Glomerular endothelial cell (primary cell): ENCODE measurements at regions not wholly inside any gene's neighbourhood (a gene's known extent, or its start where the extent isn't known, plus 50 kb on each side); places are given as distances from the start of the nearest gene placed in this dataset.
"Not testable (repeated sequence)": the region's sequence is repeated elsewhere in the genome, so short reads cannot be mapped to it uniquely, and the experiment has no call there.

Experiments used
- DNase-seq: peaks from one replicate; pipeline ENCODE4 v3.0.0-alpha.2; 2011; ENCODE audit warnings: low read depth, low spot score; ENCODE audit errors: extremely low read depth

DNA sequence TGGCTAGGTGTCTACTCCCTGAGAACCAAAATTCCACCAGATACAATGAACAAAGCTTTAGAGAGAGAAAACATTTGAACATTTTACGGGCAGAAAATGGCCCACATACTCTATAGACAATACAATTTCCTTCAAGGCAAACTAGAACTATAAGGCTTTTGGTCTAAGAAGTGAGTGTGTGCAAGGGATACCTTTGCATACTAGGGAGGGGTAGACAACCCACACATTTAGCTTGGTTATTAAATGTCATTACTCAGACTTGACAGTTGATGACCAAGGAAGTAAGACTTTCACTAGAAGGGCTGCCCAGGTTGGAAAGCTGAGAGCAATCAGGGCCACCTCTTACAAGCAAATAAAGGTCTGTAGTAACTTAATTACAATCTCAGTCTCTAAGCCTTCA, 64.0 kb upstream of the PLEKHM1 start:
- not testable (repeated sequence) for DNase-seq

DNA sequence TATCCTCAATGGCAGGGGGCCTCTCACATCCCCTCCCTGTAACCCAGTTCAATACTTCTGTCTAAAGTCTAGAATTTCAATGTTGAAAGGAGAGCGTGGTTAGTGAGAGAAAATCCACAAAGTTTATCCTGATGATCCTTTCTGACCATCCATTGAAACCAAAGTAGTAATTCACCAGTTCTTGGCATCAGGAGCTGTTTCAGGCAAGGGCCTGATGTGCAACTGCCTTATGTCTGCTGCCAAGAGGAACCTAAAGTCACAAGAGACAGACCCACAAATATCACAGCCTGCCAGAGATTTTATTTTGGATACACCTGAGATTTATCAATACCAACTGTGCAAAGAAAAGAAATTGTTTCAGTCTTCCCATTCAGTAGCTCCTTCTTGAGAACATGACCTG, 68.3 kb upstream of the PLEKHM1 start:
- not testable (repeated sequence) for DNase-seq

DNA sequence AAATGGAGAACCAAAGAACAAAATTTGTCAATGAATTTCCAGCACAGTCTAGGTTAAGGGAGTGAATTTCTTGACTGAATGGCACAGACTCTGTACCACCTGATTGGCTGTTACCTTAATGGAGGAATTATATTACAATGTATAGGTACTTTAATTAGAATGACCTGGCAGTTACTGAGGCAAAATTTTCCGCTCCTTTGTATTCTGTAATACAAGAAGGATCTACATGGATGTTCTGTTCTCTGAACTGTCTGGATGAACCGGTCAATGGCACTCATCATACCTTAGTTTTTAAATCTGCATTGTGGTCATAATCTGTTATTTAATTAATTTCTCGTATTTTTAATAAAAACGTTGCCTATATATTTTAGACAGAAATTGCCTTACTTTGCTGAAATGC, 72.3 kb upstream of the PLEKHM1 start:
- DNase-seq = not testable (repeated sequence)

DNA sequence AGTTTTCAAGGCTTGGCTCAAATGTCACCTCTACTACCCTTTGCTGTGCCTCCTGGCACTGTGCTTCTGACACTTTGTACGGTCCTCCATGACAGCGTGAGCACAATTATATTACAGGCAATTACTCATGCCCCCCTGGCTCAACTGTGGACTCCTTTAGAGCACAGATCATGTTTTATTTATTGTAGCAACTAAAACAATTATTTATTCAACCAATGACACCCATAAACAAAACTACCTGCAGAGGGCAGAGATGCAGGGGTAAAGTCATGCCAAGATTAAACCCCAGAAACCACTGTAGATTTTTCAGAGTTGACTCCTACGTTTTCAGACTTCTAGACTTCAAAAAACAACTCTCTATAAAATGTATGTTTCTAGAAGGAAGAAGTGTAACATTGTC, 72.8 kb upstream of the PLEKHM1 start:
- not testable (repeated sequence) for DNase-seq

DNA sequence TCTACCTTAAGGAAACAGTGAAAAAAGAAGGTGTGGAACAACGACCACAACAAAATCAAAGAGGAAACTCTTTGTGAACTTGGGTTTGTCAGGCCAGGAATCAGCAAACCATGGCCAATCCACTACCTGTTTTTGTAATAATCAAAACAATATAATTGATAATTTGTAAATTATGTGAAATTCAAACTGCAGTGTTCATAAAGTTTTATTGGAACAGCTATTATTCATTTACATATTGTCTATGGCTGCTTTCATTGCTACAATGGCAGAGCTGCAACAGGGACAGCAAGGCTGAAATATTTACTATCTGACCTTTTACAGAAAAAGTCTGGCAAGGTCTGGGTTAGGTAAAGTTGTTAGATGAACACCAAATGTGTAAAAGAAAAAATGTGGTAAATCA, 77.8 kb upstream of the PLEKHM1 start:
- DNase-seq = not testable (repeated sequence)

DNA sequence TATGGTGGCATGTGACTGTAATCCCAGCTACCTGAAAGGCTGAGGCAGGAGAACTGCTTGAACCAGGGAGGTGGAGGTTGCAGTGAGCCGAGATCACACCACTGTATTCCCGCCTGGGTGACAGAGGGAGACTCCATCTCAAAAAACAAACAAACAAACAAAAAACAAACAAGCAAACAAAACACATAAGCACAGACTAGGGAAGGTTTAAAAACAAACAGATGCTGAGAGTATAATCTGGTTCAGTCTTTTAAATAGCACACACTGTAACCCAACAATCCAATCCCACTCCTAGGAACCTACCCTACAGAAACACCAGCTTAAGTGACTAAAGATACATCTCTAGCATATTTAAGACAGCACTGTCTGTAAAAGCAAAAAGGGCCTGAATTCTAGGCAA, 82.8 kb upstream of the PLEKHM1 start:
- not testable (repeated sequence) for DNase-seq

DNA sequence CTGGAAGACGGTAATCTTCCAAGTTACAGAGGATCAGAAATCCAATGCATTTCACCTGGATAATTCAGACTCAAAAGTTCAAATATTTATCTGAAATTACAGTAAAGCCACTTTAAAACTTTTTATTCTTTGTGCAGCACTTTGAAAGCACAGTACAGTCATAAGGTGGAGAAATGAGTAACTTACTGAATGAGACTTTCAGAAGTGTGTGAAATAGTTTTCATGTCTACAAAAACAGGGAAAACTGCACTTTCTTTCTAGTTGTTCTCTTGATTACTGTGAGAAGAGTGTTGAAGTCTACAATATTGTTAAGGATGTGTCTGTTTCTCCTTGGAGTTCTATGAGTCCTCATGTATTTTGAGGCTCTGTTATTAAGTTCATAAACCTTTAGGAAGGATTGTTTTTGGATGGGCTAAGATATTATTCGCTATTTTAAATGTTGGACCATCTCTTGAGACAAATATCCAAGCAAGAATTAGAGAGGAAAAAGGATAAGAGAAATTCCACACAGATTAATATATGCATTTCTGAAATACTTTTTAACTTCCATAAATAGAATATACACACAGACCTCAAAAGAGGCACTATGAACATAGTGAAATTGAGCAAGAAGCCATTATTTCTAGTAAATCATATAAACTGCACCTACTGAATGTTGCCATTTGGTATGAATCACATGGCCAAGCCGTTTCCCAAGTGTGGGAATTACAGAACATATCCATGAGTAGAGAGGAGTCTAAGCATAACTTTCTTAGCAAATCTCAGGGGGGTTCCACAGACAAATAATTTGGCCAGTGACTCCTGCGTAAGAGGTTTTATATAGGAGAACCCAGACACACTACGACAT, 83.6 kb upstream of the PLEKHM1 start:
- DNase-seq = no peak

DNA sequence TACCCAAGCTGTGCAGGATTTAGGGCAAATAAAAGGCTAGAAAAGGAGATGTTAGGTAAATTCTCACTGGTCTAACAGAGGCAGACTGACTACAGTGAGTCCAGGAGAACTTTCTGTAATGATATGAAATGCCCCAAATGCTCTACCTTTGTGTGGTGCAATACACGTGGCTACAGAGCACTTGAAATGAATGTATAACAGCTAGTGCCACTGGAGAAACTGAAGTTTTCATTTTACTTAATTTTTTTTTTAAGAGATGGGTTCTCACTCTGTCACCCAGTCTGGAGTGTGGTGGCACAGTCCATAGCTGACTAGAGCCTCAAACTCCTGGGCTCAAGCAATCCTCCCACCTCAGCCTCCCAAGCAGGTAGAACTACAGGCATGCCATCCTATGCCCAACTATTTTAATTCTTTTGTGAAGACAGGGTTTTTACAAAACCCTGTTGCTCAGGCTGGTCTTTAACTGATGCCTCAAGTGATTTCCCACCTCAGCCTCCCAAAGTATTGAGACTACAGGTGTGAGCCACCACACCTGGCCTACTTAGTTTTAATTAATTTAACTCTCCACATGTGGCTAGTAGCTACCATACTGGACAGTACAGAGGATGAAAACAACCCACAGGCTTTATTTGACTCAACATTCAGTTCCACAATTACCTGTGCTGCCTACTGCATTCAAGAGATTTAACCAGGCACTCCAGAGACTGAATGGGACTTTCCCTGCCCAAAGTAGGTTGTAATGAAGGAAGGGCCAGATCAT, 84.8 kb upstream of the PLEKHM1 start:
- no peak for DNase-seq

DNA sequence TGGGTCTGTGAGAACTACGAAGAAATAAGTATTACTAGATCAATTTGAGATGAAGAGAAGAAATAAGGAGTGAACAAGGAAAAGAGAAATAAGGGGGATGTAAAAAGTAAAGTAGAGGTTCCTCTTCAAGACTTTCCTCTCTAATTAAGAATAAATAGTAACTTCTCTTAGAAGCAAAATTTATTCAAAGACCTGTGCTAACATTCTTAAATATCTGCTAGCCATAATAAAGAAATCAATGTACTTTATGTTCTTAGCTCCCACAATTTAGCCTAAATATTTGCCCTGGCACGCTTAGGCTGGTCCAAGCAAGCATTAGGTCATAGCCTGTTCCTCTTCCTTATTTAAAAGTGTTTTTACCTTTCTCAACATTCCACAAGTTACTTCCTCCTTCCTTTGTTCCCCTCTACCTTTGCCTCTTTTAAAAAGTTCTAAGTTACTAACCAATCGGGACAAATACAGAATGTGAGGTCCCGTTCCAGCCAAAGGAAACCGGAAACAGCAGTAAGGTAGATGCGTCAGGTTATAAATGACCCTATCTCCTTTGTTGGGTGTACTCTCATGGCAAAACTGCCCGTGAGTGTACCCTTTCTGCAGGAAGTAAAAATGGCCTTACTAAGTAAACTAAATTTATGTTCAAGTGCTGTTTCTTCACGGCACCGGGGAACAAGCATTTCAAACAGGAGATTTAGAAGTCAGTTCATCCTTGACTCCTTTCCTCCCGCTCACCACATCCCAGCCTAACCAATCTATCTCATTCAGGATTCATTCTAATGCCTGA, 86.2 kb upstream of the PLEKHM1 start:
- not testable (repeated sequence) for DNase-seq

DNA sequence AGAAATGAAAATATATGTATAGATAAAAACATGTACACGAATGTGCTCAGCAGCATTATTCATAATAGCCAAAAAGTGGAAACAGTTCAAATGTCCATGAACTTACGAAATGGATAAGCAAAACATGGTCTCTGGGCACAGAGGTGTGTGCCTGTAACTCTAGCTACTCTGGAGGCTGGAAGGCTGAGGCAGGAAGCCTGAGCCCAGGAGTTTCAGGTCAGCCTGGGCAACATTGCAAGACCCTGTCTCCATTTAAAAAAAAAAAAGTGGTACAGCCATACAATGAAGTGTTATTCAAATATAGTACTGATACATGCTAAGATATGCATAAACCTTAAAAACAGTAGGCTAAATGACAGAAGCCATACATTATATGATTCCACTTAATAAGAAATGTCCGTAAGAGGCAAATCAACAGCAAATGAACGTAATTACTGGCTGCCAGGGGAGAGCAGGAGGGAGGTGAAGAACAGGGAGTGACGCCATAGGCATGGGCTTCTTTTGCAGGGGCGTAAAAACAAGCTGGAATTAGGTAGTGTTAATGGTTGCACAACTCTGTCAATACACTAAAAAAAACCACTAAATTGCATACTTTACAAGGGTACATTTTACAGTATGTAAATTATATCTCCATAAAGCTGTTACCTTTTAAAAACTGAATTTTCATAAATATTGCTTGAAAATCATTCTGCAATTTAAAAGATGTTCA, 87.2 kb upstream of the PLEKHM1 start:
- no peak for DNase-seq

DNA sequence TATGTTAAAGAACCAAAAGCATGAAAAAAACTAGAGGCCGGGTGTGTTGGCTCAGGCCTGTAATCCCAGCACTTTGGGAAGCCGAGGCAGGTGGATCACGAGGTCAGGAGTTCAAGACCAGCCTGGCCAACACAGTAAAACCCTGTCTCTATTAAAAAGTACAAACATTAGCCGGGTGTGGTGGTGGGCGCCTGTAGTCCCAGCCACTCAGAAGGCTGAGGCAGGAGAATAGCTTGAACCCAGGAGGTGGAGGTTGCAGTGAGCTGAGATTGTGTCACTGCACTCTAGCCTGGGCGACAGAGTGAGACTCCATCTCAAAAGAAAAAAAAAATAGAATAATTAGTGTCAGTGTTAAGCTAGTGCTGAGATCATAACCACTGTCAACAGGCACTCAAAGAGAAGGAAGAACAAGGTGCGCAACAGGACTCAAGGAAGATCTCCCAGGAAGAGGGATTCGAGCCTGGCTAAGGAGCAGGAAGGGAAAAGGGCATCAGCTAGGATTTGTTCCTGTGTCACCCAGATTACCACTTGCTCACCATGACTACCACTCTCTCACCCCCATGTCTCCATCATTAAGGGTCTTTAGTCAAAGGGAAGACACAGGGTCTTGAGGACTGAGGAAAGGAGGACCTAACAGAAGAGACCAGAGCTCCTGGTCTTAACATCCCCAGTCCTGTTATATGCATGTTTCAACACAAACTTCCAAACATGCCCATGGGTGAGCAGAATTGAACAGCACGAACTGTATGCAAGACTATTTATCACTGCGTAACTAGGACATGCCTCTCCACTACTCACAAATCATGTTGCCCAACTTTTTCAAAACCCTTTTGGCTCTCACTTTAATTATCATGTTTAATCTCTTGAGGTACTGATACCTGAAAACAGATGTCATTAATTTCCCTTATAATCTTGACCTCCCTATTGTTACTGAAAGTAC, 88.3 kb upstream of the PLEKHM1 start:
- DNase-seq = no peak

DNA sequence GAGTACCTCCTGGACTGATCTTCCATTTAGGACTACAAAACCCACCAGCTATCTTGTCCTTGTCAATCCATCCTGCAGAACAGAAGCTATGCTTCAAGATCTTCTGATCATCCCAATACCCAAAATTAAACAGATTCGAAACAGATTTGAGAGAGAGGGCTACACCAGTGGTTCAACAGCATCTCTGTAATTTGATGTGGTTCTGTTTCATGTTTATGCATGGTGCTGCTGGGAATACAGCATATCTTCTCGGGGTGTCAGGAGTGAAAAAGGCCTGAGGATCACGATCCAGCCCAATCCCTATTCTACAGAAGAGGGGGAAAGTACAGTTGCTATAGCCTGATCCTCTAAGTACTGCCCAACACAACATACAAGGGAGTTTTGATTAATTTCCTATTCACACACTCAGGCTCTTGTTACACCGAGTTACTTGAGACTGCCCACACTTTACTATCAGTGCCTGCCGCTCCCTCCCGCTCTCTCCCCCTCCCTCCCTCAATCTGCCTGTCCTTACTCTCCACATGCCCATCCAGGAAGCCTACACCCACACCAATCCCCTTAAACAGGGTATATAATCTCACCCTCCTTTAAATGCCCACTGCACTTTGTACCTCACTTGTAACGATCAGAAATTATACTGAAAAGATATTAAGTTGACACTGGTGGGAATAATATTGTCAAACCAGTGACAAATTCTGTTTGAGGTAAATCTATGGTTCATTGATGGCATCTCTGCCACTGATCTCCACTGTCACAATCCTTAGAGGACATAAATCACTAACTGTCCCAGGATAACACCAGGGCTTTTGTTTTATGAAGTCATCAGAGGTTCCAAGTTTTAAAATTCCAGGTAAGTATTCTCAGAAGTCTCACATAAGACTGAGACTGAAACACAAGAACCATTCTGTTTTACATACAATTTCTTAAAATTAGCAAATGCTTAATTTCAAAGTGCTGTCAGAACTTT, 89.3 kb upstream of the PLEKHM1 start:
- no peak for DNase-seq

DNA sequence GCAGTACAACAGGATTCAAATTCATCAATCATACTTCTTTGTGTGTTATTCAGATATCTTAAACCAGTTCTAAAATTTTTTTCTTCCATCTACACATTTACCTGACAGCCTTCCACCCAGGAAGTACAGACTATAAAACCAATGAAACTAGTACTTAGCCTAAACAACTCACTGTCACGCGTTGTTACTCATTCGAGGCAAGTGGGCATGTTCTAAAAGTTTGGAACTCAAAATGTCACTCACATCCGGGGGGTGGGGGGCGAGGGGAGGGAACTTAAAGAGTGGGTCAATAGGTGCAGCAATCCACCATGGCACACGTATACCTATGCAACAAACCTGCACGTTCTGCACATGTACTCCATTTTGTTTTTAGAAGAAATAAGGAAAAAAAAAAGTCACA, 90.4 kb upstream of the PLEKHM1 start:
- no peak for DNase-seq

DNA sequence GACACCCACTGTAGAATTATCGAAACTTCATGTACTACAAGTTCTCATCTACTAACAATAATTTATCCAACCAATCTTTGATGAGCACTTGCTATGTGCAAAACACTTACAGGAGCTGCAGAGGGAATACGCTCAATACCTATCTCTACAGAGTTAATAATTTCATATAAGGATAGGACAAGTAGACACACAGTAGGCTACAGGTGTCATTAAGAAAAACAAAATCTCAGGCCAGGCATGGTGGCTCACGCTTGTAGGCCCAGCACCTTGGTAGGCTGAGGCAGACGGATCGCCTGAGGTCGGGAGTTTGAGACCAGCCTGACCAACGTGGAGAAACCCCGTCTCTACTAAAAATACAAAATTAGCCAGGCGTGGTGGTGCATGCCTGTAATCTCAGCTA, 91.3 kb upstream of the PLEKHM1 start:
- DNase-seq = no peak

DNA sequence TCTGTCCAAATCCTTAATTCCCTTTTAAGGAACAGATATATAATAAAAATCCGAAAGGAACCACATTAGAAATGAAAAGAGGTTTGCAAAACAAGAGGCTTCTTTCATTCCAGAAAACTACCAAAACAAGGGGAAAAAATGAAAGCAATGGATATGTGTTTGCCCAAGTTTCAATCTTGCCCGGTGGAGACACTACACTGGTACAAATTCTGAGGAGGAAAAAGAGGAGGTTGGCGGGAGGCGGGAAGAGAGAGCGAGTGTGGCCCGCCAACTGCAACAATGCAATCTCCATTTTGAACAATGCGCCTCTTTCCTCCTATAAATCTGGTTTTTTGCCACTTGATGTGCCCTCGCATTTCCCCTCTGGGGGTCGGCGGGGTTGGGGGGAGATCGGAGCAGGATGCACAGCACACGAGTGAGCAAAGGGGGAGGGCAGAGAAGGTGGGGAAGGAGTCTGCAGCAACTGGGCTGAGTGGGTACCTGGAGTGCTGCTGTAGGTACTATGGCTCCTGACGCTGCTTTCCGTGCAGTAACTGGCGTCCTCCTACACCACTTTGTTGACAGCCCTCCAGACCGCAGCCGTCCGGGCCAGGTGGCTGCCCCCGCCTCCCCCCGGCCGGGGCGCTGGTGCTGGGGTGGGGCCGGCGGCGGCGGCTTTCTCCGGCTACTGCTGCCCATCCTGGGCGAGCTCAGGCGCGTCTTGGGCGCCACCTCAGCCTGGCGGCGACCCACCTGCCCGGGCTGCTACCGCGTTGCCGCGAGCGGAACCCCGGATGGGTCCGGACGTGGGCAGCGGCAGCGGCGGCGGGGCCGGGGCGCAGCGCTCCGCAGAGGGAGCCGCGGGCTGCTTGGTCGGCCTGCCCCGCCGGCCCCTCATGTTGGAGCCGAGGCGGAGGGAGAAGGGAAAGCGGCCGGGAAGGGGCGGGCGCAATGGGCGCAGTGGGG, 93.8 kb upstream of the PLEKHM1 start:
- no peak for DNase-seq

DNA sequence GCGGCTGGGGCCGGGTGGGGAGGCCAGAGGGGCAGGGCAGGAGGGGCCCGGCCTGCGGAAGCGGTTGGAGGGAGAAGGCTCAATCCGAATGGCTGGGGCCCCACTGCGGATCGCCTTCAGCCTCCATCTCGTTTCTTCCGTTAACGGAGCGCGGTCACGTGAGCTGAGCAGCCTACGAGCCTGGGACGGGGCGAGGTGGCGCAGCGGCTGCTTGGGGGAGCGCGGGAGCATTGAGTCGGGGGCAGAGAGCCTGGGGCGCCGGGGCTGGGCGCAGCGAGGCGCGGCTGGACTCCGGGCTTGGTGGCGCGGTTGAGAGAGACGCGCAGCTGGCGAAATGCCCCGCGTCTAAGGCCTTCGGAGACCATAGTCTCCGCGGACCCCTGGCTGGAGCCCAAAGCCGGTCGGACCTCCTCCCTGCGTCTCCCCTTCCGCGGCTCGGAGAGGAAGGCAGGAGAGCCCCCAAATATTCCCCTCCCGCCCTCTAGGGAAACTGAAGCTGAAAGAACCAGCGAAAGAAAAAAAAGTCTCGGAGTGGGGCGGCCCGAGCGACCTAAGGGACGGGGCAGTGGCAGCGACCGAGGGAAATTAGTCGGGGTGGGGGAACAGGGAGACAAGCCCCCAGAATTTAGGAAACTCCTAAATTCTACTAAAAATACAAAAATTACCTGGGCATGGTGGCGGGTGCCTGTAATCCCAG, 94.7 kb upstream of the PLEKHM1 start:
- DNase-seq = not testable (repeated sequence)
